Stimulated activated naive B cell treated with anti-CD40 and anti-IgM and Interleukin-4, amounts not matched to agents 10 μg/mL and 1 μg/mL and 100 μg/mL, for 72 hours (primary cell): ENCODE measurements at regions not wholly inside any gene's neighbourhood (a gene's known extent, or its start where the extent isn't known, plus 50 kb on each side); places are given as distances from the start of the nearest gene placed in this dataset.

ENCODE experiments used
- ATAC-seq, 2 donors: fragments of 150-1000 bp; cut with Tn5 transposase; replicated peaks; 2 replicates each; pipeline ENCODE4 v1.10.0; 2021; ENCODE audit warnings: moderate library complexity in 1 of 2
- DNase-seq: peaks from one replicate; pipeline ENCODE4 v3.0.0; 2021
- H3K27ac Mint-ChIP-seq: one replicate; pipeline ENCODE4 v1.8.0; 2022; ENCODE audit warnings: mild to moderate bottlenecking, mixed read lengths
- H3K27me3 Mint-ChIP-seq, 2 donors: one replicate each; pipeline ENCODE4 v1.8.0; 2022; ENCODE audit warnings: mixed read lengths in 2 of 2
- H3K36me3 Mint-ChIP-seq, 2 donors: one replicate each; pipeline ENCODE4 v1.8.0; 2022; ENCODE audit warnings: mixed read lengths in 2 of 2, mild to moderate bottlenecking in 1 of 2
- H3K4me1 Mint-ChIP-seq, 2 donors: one replicate each; pipeline ENCODE4 v1.8.0; 2022; ENCODE audit warnings: mixed read lengths in 2 of 2, mild to moderate bottlenecking in 1 of 2
- H3K4me3 Mint-ChIP-seq, 2 donors: one replicate each; pipeline ENCODE4 v1.8.0; 2022; ENCODE audit warnings: mild to moderate bottlenecking in 2 of 2, mixed read lengths in 2 of 2, moderate library complexity in 1 of 2
- H3K9me3 Mint-ChIP-seq, 2 donors: one replicate each; pipeline ENCODE4 v1.8.0; 2022; ENCODE audit warnings: mixed read lengths in 2 of 2, mild to moderate bottlenecking in 1 of 2

DNA sequence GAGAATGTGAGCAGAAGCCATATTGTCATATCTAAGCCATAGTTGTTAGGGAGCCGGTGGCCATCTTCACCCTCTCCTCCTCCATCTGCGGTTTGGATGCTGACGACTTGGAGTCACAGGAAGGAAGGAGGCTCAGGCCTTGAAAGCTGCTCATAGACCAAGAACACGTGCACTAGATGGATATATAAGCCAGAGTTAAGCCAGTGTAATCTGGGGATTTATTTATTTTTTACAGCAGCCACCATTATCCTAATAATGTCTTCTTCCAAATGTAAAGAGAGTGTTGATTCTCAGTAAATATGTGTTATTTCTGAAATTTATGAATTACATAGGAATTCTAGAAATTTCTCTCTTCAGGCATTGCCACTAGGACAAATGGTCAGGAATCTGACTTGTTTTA, 689.9 kb downstream of the QKI start:
- Mint-ChIP-seq H3K4me1 (peaks cover 2 to 6% of the 10 kb centered on the region in 2 donors), H3K27ac (no peak overlapping the region), H3K27me3 (peaks cover 19 to 21% of the 10 kb centered on the region in 2 donors), H3K36me3 (no peaks in the 10 kb centered on the region), H3K9me3 (no peaks in the 10 kb centered on the region), H3K4me3 (no peak overlapping the region)
- ATAC-seq (no peak), DNase-seq (no peak)

DNA sequence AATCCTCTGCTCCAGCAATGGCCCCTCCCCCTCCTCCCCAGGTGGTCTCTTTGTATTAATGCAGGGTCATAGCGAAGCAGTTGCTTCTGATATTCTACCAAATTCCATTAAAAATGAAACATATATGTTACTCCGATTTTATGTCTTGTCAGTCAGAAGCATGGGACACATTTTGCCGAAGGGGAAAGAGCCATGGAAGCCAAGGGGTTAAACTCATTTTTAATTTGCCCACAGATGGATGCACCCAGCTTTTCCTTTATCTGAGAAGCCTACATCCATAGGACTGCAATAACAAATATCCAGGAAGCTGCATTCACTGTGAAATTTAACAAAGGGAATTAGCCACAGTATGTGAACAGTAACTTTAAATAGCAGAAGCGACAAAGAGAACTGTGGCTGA, 688.2 kb downstream of the QKI start:
- H3K9me3 Mint-ChIP-seq = no peaks in the 10 kb centered on the region

DNA sequence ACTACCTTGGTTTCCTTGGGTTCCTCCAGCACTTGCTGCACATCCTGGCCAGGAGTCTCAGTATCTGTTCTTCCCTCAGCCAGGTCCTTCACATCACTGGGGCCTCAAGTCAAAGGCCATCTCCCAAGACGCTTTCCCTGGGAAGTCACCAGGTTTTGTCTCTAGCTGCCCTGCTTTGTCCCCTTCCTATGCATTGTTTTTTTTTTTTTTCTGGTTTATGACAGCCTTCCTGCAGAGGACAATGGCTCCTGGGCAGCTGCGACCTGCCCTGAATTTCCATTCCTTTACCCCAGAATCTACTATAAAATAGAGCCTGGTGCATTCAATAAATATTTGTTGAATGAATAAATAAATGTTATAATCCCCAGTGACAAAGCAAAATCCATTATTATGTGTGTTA, 687.3 kb downstream of the QKI start:
- ATAC-seq (no peak), DNase-seq (no peak)
- H3K9me3 Mint-ChIP-seq = no peaks in the 10 kb centered on the region
- no peak overlapping the region for H3K4me3 Mint-ChIP-seq
- H3K4me1 Mint-ChIP-seq = no peaks in the 10 kb centered on the region
- H3K27me3 Mint-ChIP-seq = peaks cover 9 to 14% of the 10 kb centered on the region in 2 donors
- no peak overlapping the region for H3K27ac Mint-ChIP-seq
- H3K36me3 Mint-ChIP-seq = no peaks in the 10 kb centered on the region

More for the DNA sequence above, 688.2 kb downstream of the QKI start:
- H3K4me1 Mint-ChIP-seq = no peaks in the 10 kb centered on the region
- ATAC-seq (no peak), DNase-seq (no peak)
- no peak overlapping the region for H3K4me3 Mint-ChIP-seq
- H3K27ac Mint-ChIP-seq = no peak overlapping the region
- no peaks in the 10 kb centered on the region for H3K36me3 Mint-ChIP-seq
- peaks cover 9 to 14% of the 10 kb centered on the region in 2 donors for H3K27me3 Mint-ChIP-seq

DNA sequence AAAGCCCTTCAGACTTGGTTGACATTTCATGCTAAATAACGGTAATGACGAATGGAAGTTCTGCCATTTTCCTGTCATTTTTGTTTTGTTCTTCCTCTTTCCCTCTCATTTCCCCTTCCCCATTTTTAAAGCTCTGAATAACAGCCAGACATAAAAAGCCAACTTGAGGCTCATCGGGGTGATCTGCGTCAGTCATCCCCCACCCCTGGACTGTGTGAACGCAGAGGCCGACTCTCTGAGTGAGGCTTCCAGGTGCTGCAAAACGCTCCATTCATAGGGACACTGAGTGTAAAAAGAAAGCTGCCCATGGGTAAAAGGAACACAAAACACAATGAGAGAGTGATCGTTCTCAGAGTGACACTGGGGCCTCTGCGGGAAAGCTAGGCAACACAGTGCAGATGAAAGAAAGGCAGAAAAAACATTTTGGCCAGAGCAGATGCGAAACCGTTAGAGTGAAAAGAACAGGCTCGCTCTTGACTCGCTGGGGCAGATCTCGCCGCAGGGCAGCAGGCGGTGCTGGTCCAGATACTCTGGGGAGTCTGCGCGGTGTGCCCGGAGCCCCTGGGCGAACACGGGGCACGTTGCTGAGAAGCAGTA, 684.8 kb downstream of the QKI start:
- Mint-ChIP-seq H3K27me3 (peaks cover 9 to 14% of the 10 kb centered on the region in 2 donors), H3K4me3 (no peak overlapping the region), H3K27ac (no peak overlapping the region), H3K9me3 (peaks cover 3 to 13% of the 10 kb centered on the region in 2 donors), H3K4me1 (no peaks in the 10 kb centered on the region), H3K36me3 (no peaks in the 10 kb centered on the region)
- no peak for DNase-seq
- no peak for ATAC-seq

DNA sequence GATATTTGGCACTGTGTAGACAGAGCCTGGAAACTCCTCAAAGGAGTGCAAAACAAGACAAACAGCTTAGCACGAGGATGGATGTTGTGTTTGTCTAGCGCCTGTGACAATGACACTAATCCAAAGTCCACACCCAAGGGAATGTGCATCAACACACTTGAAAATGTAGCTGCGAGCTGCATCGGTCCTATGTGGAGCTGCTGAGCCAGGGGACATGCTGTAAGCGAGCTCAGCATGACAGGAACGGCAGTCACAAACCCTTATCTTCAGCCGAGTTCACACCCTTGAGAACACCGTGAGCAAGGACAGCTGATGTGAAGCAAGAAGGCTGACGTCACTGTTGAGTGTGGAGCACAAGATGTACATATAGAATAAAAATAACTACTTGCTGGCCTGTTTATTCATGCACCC, 684.3 kb downstream of the QKI start:
- DNase-seq = no peak

GRCh38 chr6:164097551-164098398, 683.3 kb downstream of the QKI start:
- Mint-ChIP-seq H3K36me3 (no peaks in the 10 kb centered on the region), H3K4me1 (no peaks in the 10 kb centered on the region), H3K27me3 (peaks cover 9 to 14% of the 10 kb centered on the region in 2 donors), H3K9me3 (peaks cover 3 to 13% of the 10 kb centered on the region in 2 donors), H3K4me3 (no peak overlapping the region), H3K27ac (no peak overlapping the region)
- ATAC-seq = no peak
- no peak for DNase-seq

More for the DNA sequence above, 684.3 kb downstream of the QKI start:
- Mint-ChIP-seq H3K27ac (no peak overlapping the region), H3K36me3 (no peaks in the 10 kb centered on the region), H3K4me1 (no peaks in the 10 kb centered on the region), H3K9me3 (peaks cover 3 to 13% of the 10 kb centered on the region in 2 donors), H3K27me3 (peaks cover 9 to 14% of the 10 kb centered on the region in 2 donors), H3K4me3 (no peak overlapping the region)
- ATAC-seq = no peak

DNA sequence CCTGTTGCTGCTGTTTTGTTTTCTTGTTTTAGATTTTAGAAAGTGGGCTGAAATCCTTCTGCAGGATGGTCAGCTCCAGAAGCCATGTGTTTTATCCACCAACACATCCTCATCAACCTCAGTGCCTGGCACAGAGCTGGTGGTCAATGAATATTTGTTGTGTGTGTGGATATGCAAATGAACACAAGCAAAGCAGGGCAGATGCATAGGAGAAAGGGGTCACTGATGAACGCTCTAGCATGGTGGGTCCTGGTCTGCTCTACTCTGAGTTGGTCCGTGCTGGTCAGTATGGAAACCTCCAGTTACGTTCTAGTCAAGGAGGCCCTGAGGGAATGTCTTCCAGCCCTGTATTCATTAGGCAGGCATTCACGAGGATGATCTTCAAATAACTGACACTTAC, 682.5 kb downstream of the QKI start:
- no peaks in the 10 kb centered on the region for H3K36me3 Mint-ChIP-seq
- ATAC-seq (no peak), DNase-seq (no peak)
- peaks cover 3 to 13% of the 10 kb centered on the region in 2 donors for H3K9me3 Mint-ChIP-seq
- peaks cover 6% of the 10 kb centered on the region in 2 donors for H3K27me3 Mint-ChIP-seq
- no peaks in the 10 kb centered on the region for H3K4me1 Mint-ChIP-seq
- H3K27ac Mint-ChIP-seq = no peak overlapping the region
- no peak overlapping the region for H3K4me3 Mint-ChIP-seq

GRCh38 chr6:164095056-164095455, 680.5 kb downstream of the QKI start:
- Mint-ChIP-seq H3K9me3 (peaks cover 5 to 14% of the 10 kb centered on the region in 2 donors), H3K27me3 (no peaks in the 10 kb centered on the region), H3K4me3 (no peak overlapping the region), H3K27ac (no peak overlapping the region), H3K36me3 (no peaks in the 10 kb centered on the region), H3K4me1 (no peaks in the 10 kb centered on the region)
- no peak for ATAC-seq
- DNase-seq = no peak

- no peaks in the 10 kb centered on the region for H3K36me3 Mint-ChIP-seq
- ATAC-seq (no peak), DNase-seq (no peak)
- H3K27me3 Mint-ChIP-seq = peaks cover 4 to 16% of the 10 kb centered on the region in 2 donors
- H3K27ac Mint-ChIP-seq = no peak overlapping the region
- H3K4me1 Mint-ChIP-seq = no peaks in the 10 kb centered on the region
- no peak overlapping the region for H3K4me3 Mint-ChIP-seq
- H3K9me3 Mint-ChIP-seq = peaks cover 3 to 4% of the 10 kb centered on the region in 2 donors
Measured at GRCh38 chr6:164087870-164088269, 673.4 kb downstream of the QKI start.

DNA sequence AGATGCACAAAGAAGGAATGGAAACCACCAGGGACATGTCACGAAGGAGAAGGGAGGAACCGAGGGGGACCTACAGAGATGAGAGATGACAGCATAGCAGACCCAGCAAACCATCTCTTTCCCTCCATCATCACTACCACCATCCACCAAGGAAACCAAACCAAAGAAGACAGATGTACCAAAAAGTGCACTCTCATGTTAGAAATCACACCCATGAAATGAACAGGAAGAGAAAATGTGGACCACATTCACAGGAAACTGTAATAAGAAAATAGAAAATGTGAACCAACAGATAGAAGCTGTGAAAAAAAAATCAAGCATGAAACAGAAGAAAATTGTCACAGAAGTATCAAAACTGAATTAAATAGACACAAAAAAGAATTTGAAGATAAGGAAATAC, 672.7 kb downstream of the QKI start:
- Mint-ChIP-seq H3K4me1 (no peaks in the 10 kb centered on the region), H3K27me3 (peaks cover 4 to 23% of the 10 kb centered on the region in 2 donors), H3K9me3 (peaks cover 3 to 4% of the 10 kb centered on the region in 2 donors), H3K36me3 (no peaks in the 10 kb centered on the region), H3K4me3 (no peak overlapping the region), H3K27ac (no peak overlapping the region)
- DNase-seq = no peak
- ATAC-seq = no peak

DNA sequence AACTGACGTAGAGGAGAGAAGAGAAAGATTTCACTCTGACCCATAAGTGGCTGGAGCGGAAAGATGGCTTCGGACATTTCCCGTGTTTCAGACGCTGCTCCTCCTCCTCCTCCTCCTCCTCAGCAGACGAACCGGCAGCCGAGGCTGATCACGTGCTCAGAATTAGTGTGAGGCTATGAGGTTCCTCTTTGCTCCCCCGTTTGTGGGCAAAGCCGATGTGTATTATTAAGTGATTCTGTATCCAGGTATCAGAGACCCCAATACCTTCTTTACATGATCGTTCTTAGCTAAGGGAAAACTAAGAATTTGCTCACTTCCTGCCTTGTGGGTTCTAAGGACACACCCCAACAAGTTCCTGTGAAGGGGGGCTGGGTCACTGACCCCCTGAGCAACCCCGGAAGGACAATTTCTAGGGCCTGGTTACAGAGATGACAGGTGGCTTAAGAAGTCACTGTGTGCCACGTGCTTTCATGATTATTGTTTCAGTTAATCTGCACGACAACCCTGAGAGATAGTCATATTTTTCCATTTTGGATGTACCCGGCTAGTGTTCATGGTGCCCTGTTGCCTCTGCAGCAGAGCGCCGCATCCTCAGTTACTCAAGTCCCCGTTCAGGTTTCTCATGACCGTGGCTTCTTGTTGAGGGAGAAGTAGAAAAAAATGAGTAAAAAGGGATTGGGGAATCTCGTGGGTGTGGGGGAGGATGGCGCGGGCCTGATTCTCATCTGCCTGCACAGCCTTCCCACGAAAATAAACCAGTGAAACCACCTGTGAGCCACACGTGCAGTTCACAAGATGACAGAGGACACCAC, 671.8 kb downstream of the QKI start:
- H3K27ac Mint-ChIP-seq = no peak overlapping the region
- H3K9me3 Mint-ChIP-seq = peaks cover 2 to 4% of the 10 kb centered on the region in 2 donors
- H3K36me3 Mint-ChIP-seq = no peaks in the 10 kb centered on the region
- H3K27me3 Mint-ChIP-seq = peaks cover 8 to 26% of the 10 kb centered on the region in 2 donors
- H3K4me3 Mint-ChIP-seq = peak overlapping the region in 1 of 2 donors; percentile 7
- ATAC-seq (no peak), DNase-seq (no peak)
- H3K4me1 Mint-ChIP-seq = no peaks in the 10 kb centered on the region

DNA sequence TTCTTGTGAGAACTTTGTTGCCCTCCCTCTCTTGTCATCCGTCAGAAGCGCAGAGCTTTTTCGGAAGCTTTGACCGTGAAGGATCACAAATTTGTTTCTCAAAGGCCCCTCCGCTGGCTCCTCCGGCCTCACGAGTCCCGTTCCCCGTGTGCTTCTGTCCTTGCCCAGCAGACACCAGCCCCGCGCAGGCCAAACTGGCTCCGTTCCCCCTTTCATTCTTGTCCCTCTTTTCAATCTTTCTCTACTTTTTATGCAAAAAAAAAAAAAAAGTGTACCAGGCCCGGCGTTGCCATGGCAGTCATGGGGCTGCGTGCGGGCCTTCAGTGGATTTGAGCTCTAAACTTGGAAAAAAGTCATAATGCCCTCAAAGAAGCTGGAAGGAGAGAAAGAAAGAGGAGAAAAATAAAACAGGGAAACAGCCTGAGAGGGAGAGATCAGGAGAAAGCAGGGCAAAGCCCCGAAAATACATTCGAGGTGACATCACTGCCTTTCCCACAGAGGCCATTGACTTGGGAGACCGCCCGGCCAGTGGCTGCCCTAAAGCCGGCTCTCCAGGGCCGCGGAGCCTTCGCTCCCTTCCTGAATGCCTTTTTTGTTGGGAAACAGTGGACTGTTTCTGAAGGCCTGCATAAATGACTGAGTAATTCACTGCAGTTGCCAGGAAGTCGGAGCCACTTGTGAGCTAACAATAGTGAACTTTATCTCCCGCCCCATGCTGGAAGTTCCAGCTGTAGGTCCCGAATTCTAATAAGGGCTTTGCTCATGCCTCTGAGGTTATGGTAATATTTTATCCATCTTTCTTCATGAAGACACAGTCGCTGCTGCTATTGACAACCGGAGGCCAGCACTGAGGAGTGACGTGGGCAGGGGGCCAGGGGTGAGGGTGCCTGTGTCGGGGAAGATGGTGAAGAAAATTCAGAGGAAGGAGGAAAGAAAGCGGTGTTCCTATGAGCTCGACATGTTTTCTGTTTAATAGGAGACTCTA, 670.9 kb downstream of the QKI start:
- no peaks in the 10 kb centered on the region for H3K36me3 Mint-ChIP-seq
- ATAC-seq (no peak), DNase-seq (no peak)
- H3K4me1 Mint-ChIP-seq = no peaks in the 10 kb centered on the region
- H3K27ac Mint-ChIP-seq = no peak overlapping the region
- peaks cover 11 to 26% of the 10 kb centered on the region in 2 donors for H3K27me3 Mint-ChIP-seq
- H3K9me3 Mint-ChIP-seq = peaks cover 1 to 4% of the 10 kb centered on the region in 2 donors
- H3K4me3 Mint-ChIP-seq = peak overlapping the region in 1 of 2 donors; percentile 7

DNA sequence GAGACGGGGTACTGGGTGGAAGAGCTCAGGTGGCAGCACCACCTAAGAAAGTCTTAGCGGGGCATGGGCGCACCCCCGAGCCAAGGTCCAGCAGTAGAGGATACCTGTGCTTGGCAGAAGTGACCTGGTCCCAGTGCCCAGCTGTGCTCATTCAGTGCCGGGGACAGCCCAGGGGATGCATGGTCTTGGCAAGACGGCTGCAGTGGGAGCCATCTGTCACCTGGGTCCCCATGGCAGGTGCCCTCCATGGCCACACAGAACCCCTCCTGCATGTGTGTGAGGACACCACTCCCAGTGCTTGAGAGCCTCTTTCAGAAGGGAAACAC, 664.7 kb downstream of the QKI start:
- H3K36me3 Mint-ChIP-seq = no peaks in the 10 kb centered on the region
- H3K4me1 Mint-ChIP-seq = peaks cover 3 to 10% of the 10 kb centered on the region in 2 donors
- peaks cover 3 to 8% of the 10 kb centered on the region in 2 donors for H3K9me3 Mint-ChIP-seq
- no peak overlapping the region for H3K27ac Mint-ChIP-seq
- DNase-seq (no peak), ATAC-seq (no peak)
- H3K4me3 Mint-ChIP-seq = no peak overlapping the region
- H3K27me3 Mint-ChIP-seq = peaks cover 17 to 22% of the 10 kb centered on the region in 2 donors
